ENCODE measurements at regions not wholly inside any gene's neighbourhood (a gene's known extent, or its start where the extent isn't known, plus 50 kb on each side); places are given as distances from the start of the nearest gene placed in this dataset.

DNA sequence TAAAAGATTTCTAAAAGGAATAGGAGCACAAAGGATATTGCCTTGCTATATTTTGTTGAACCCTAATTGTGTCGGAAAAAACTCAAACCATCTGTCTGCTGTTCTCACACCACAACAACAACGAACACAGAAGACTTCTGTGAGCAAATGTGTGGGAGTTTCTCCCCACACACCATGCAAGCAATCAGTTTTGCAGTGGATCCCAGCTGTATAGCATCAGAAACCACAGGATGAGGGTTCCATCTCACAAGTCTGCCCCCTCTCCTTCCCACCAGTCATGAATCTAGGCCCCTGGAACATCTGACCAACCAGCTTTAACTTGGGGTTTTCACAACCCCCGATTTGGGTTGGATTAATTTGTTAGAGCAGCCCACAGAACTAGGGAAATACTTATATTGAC is 91.3 kb upstream of the SLC4A7 start:
- no peak for TF ChIP-seq CTCF (IDR thresholded peaks at IDR 0.05)
- no peak for TF ChIP-seq POLR2AphosphoS5 (IDR thresholded peaks at IDR 0.05)
- no peak for TF ChIP-seq POLR2A (IDR thresholded peaks at IDR 0.05)
